Fibroblast of pulmonary artery (primary cell): ENCODE measurements at regions not wholly inside any gene's neighbourhood (a gene's known extent, or its start where the extent isn't known, plus 50 kb on each side); places are given as distances from the start of the nearest gene placed in this dataset.

ENCODE experiments used
- DNase-seq: peaks from one replicate; pipeline ENCODE4 v3.0.0-alpha.2; 2010; ENCODE audit warnings: low read depth
- H3K4me3 ChIP-seq: replicated peaks from 2 replicates; pipeline ENCODE4 v1.5.1; 2011; ENCODE audit warnings: low read depth, mild to moderate bottlenecking, control low read depth, low read length, moderate library complexity
- CTCF ChIP-seq: IDR thresholded peaks from 2 replicates; pipeline ENCODE4 v1.5.1; 2011; ENCODE audit warnings: mild to moderate bottlenecking, control low read depth, low read length, inconsistent platforms; ENCODE audit errors: missing control alignments

GRCh38 chr11:45026835-45027234 lies 76.2 kb upstream of the TP53I11 start:
- no peak for DNase-seq

GRCh38 chr11:45027312-45027711 lies 76.6 kb upstream of the TP53I11 start:
- no peak for DNase-seq
- no peak for TF ChIP-seq CTCF
- no peak overlapping the region for H3K4me3 ChIP-seq

More at GRCh38 chr11:45026835-45027234, 76.2 kb upstream of the TP53I11 start:
- TF ChIP-seq CTCF = no peak
- no peak overlapping the region for H3K4me3 ChIP-seq

GRCh38 chr11:45028911-45029682 lies 78.4 kb upstream of the TP53I11 start:
- DNase-seq = no peak
- no peak overlapping the region for H3K4me3 ChIP-seq
- no peak for TF ChIP-seq CTCF

- DNase-seq = no peak
- no peak overlapping the region for H3K4me3 ChIP-seq
- TF ChIP-seq CTCF = no peak
These were observed 80.1 kb upstream of the TP53I11 start for GRCh38 chr11:45030778-45031177.

- TF ChIP-seq CTCF = no peak
- no peak overlapping the region for H3K4me3 ChIP-seq
- no peak for DNase-seq
These were observed 81.3 kb upstream of the TP53I11 start for GRCh38 chr11:45031912-45032519.

GRCh38 chr11:45035413-45035812 lies 84.7 kb upstream of the TP53I11 start:
- H3K4me3 ChIP-seq = no peak overlapping the region
- no peak for TF ChIP-seq CTCF
- DNase-seq = no peak
